Stomach (tissue), 8 donors: ENCODE measurements at regions not wholly inside any gene's neighbourhood (a gene's known extent, or its start where the extent isn't known, plus 50 kb on each side); places are given as distances from the start of the nearest gene placed in this dataset.

Experiments
- DNase-seq, 2 donors: peaks; one replicate each; pipeline versions ENCODE4 v3.0.0 to v3.0.0-alpha.2; 2013 to 2019
- H3K27ac ChIP-seq, 5 donors: fragments of 200-600 bp in 4 of 5; sonication (generic) in 4 of 5; one replicate each; pipeline ENCODE4 v1.5.1; 2013 to 2019; ENCODE audit warnings: mild to moderate bottlenecking in 1 of 5, moderate library complexity in 1 of 5
- H3K27me3 ChIP-seq, 3 donors: fragments of 200-600 bp; sonication (generic); one replicate each; pipeline ENCODE4 v1.5.1; 2017 to 2019; ENCODE audit warnings: mixed run types in 1 of 3
- H3K36me3 ChIP-seq, 4 donors: fragments of 200-600 bp; sonication (generic); 1 replicate in 3 of 4; 2 replicates in 1 of 4; pipeline ENCODE4 v1.5.1; 2016 to 2019
- H3K4me1 ChIP-seq, 4 donors: fragments of 200-600 bp; sonication (generic); one replicate each; pipeline ENCODE4 v1.5.1; 2016 to 2019
- H3K4me3 ChIP-seq, 4 donors: fragments of 200-600 bp; sonication (generic) in 3 of 4; one replicate each; pipeline ENCODE4 v1.5.1; 2016 to 2019; ENCODE audit warnings: mild to moderate bottlenecking in 1 of 4
- H3K9me3 ChIP-seq, 4 donors: fragments of 200-600 bp; sonication (generic); one replicate each; pipeline ENCODE4 v1.5.1; 2016 to 2019
- EP300 ChIP-seq: sonication (generic); formaldehyde crosslinking; IDR thresholded peaks from one replicate; pipeline ENCODE4 v1.6.1; 2017; ENCODE audit warnings: antibody characterized with exemption
- POLR2A ChIP-seq, 4 donors: fragments of 450-650 bp; IDR thresholded peaks; one replicate each; pipeline ENCODE4 v1.6.1; 2016; ENCODE audit warnings: antibody characterized with exemption in 4 of 4, control low read depth in 2 of 4, mild to moderate bottlenecking in 1 of 4, moderate library complexity in 1 of 4
- POLR2AphosphoS5 ChIP-seq, 3 donors: sonication (generic); formaldehyde crosslinking; IDR thresholded peaks; one replicate each; pipeline ENCODE4 v1.6.1; 2016; ENCODE audit warnings: antibody characterized with exemption in 3 of 3
- WGBS, 5 donors: extraction: QIAGEN DNeasy Blood & Tissue Kit in 3 of 5; methylation state at CpG; one replicate each; pipeline versions ENCODE4 v1.1.5 to v1.1.7; 2013 to 2018; 5-methylcytosine and 5-hydroxymethylcytosine counted together
- intact Hi-C: fragments of 100-400 bp; cut with DNase I; formaldehyde crosslinking; loops from one replicate; pipeline ENCODE4 v1.15.1; 2023; ENCODE audit warnings: low total_unique reads
- TF ChIP-seq, protein P1 (sequence below), 7 experiments: fragments of 450-650 bp in 4 of 7; fragments of 200-600 bp in 3 of 7; sonication (generic) in 3 of 7; IDR thresholded peaks; one replicate each; pipeline ENCODE4 v1.5.1; 2016 to 2019; ENCODE audit warnings: antibody characterized with exemption in 7 of 7, control low read depth in 2 of 7, mild to moderate bottlenecking in 1 of 7
- donor health status: healthy with polysubstance abuse.
- donor health status: Bipolar disorder and iron deficiency.
- donor health status: healthy.

DNA sequence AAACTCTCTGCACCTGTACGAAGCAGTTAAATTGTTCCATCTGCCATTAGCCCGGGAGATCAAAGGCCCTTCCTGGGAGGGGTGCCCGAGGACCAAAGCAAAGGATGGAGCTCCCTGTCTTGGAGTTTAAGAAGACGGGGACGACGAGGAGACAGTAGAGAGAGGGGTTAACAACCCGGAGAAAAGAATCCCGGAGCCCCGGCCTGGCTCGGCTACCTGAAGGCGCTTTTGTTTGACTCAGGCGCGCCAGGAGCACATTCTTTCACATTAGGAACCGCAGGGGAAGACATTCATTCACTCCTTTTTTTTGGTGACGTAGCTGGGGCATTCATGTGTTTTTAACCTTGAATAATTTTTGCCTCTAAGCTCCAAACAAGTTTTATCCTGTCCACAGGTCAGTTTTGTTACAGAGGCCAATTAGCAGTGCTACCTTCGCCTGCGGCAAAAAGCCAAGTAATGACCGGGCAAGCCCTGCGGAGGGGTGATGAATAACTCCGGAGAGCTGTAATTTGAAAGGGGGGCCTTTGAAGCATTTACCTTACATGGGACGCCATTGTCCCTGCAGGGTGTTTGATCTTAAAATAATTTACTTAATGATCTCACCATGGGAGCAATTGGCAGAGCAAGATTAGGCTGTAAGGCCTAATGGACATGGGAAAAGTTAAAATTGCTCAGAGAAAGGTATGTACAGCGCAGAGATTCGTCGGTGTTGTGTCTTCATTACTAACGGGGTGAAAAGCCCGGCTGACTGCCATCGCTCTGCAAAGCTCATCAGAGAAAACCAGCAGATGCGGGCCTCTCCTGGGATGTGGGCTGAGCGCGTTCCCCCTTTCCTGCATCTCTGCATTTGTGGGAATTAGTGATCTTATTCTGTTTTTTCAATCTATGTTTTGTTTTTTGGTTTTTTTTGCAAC lies 258.0 kb upstream of the SP4 start:
- WGBS, 5 donors = 35 to 51% (median 42%) methylated on average over 30 of the region's 30 CpGs
- Histone ChIP-seq H3K9me3 (no peaks in the 10 kb centered on the region), H3K27ac (no peak overlapping the region), H3K4me1 (no peaks in the 10 kb centered on the region), H3K36me3 (no peaks in the 10 kb centered on the region), H3K4me3 (no peak overlapping the region), H3K27me3 (peaks cover 0 to 22% (median 6%) of the 10 kb centered on the region in 3 donors)
- intact Hi-C loops = no loop called here
- no peak for TF ChIP-seq POLR2A (IDR thresholded peaks at IDR 0.05)
- peak in 1 of 2 donors; percentile 20 for DNase-seq

DNA sequence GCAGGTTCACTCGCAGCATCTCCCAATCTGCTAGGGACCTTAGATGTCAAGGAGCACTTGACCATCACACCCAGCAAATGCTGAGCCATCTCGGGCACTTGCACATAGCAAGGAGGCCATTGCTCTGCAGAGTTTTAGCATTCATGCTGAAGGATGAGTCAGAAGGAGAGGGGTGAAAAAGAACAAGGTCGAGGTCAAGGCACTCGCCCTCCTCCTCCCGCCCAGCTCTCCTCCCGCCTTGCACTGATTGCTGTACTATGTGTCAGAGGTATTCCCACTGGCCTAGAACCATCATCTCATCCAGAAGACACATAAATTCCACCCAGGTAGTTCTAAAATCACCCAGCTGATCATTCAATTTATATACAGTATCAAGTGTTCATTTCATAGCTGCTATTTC lies 255.1 kb upstream of the SP4 start:
- intact Hi-C loops = no loop called here
- TF ChIP-seq POLR2AphosphoS5 (IDR thresholded peaks at IDR 0.05) = no peak
- no peak for TF ChIP-seq EP300
- TF ChIP-seq, protein P1, sequence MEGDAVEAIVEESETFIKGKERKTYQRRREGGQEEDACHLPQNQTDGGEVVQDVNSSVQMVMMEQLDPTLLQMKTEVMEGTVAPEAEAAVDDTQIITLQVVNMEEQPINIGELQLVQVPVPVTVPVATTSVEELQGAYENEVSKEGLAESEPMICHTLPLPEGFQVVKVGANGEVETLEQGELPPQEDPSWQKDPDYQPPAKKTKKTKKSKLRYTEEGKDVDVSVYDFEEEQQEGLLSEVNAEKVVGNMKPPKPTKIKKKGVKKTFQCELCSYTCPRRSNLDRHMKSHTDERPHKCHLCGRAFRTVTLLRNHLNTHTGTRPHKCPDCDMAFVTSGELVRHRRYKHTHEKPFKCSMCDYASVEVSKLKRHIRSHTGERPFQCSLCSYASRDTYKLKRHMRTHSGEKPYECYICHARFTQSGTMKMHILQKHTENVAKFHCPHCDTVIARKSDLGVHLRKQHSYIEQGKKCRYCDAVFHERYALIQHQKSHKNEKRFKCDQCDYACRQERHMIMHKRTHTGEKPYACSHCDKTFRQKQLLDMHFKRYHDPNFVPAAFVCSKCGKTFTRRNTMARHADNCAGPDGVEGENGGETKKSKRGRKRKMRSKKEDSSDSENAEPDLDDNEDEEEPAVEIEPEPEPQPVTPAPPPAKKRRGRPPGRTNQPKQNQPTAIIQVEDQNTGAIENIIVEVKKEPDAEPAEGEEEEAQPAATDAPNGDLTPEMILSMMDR (IDR thresholded peaks at IDR 0.05) = no peak
- no peak for TF ChIP-seq POLR2A (IDR thresholded peaks at IDR 0.05)
- no peaks in the 10 kb centered on the region for H3K36me3 ChIP-seq
- H3K27ac ChIP-seq = no peak overlapping the region
- no peak for DNase-seq
- no peaks in the 10 kb centered on the region for H3K9me3 ChIP-seq
- no peak overlapping the region for H3K4me3 ChIP-seq
- H3K4me1 ChIP-seq = no peaks in the 10 kb centered on the region
- WGBS, 5 donors = 65 to 82% (median 78%) methylated on average over 6 of the region's 6 CpGs
- H3K27me3 ChIP-seq = peaks cover 0 to 22% (median 6%) of the 10 kb centered on the region in 3 donors

DNA sequence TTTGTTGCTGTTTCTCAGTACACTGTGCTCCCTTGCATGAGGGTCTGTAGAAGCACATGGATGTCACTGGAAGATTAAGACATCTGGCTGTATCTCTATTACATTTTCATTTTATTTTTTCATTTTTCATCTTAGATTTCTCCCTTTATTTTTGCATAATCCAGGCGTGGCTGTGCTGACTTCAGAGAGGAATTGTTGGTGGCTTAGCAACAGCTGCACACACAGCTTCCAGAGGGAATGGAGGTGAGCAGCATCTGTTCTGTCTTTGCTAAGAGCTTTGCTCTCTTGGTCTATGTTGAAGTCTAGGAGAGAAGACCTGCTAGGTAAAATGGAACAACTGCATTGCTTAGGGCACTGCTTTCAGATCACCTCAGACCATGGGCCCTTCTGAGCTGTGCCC lies 254.4 kb upstream of the SP4 start:
- no peaks in the 10 kb centered on the region for H3K9me3 ChIP-seq
- no peaks in the 10 kb centered on the region for H3K4me1 ChIP-seq
- no peak overlapping the region for H3K27ac ChIP-seq
- intact Hi-C loops = no loop called here
- peak in 1 of 2 donors; percentile 6 for DNase-seq
- peaks cover 0 to 17% (median 6%) of the 10 kb centered on the region in 3 donors for H3K27me3 ChIP-seq
- TF ChIP-seq, protein P1 (IDR thresholded peaks at IDR 0.05) = no peak
- TF ChIP-seq POLR2AphosphoS5 (IDR thresholded peaks at IDR 0.05) (no peak), EP300 (no peak), POLR2A (IDR thresholded peaks at IDR 0.05) (no peak)
- WGBS, 5 donors = 65 to 90% (median 88%) methylated on average over 1 of the region's 1 CpG
- no peaks in the 10 kb centered on the region for H3K36me3 ChIP-seq
- no peak overlapping the region for H3K4me3 ChIP-seq

DNA sequence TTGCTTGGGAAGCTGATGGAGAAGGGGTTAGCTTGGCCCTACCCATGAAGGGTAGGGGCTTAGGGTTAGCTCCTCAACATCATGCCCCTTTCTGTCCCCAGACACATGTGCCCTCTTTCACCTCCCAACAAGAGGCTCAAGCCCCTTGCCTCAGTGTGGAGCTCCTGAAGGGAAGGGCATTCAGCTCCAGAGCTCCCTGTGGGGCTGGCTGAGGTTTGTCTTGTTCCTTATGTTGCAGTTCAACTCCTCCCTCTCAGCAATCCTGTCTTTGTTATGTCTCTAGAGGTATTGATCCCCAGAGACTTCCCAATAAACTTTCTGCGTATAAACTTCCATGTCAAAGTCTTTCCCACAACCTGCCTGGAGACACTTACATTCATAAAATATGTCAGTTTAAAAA lies 252.2 kb upstream of the SP4 start:
- no peak for TF ChIP-seq POLR2A (IDR thresholded peaks at IDR 0.05)
- TF ChIP-seq, protein P1 (IDR thresholded peaks at IDR 0.05) = no peak
- TF ChIP-seq POLR2AphosphoS5 (IDR thresholded peaks at IDR 0.05) = no peak
- TF ChIP-seq EP300 = no peak
- Histone ChIP-seq H3K9me3 (no peaks in the 10 kb centered on the region), H3K27ac (no peak overlapping the region), H3K4me1 (no peaks in the 10 kb centered on the region), H3K36me3 (no peaks in the 10 kb centered on the region), H3K4me3 (no peak overlapping the region), H3K27me3 (no peaks in the 10 kb centered on the region)
- DNase-seq = no peak
- WGBS, 5 donors = 63 to 85% (median 73%) methylated on average over 1 of the region's 1 CpG
- intact Hi-C loops = no loop called here
